ENCODE measurements at regions not wholly inside any gene's neighbourhood (a gene's known extent, or its start where the extent isn't known, plus 50 kb on each side); places are given as distances from the start of the nearest gene placed in this dataset.

- no peak for DNase-seq (ENCODE audit: low spot score)
These were observed 517.7 kb upstream of the MYT1L start for GRCh38 chr2:2848621-2849333.

GRCh38 chr2:2848198-2848597 lies 517.1 kb upstream of the MYT1L start:
- DNase-seq (ENCODE audit: low spot score) = no peak

GRCh38 chr2:2847209-2847676 lies 516.2 kb upstream of the MYT1L start:
- DNase-seq (ENCODE audit: low spot score) = no peak

GRCh38 chr2:2846332-2847208 lies 515.5 kb upstream of the MYT1L start:
- no peak for DNase-seq (ENCODE audit: low spot score)

- DNase-seq (ENCODE audit: low spot score) = no peak
These were observed 514.8 kb upstream of the MYT1L start for GRCh38 chr2:2845806-2846315.

GRCh38 chr2:2845267-2845666 lies 514.2 kb upstream of the MYT1L start:
- DNase-seq (ENCODE audit: low spot score) = no peak

- no peak for DNase-seq (ENCODE audit: low spot score)
These were observed 513.0 kb upstream of the MYT1L start for GRCh38 chr2:2843969-2844548.

GRCh38 chr2:2842466-2842865 lies 511.4 kb upstream of the MYT1L start:
- DNase-seq (ENCODE audit: low spot score) = no peak

GRCh38 chr2:2840681-2841300 lies 509.7 kb upstream of the MYT1L start:
- no peak for DNase-seq (ENCODE audit: low spot score)

- no peak for DNase-seq (ENCODE audit: low spot score)
These were observed 508.9 kb upstream of the MYT1L start for GRCh38 chr2:2839782-2840531.

GRCh38 chr2:2839393-2839781 lies 508.3 kb upstream of the MYT1L start:
- DNase-seq (ENCODE audit: low spot score) = no peak

- no peak for DNase-seq (ENCODE audit: low spot score)
These were observed 507.4 kb upstream of the MYT1L start for GRCh38 chr2:2838548-2838845.

- DNase-seq (ENCODE audit: low spot score) = no peak
These were observed 506.9 kb upstream of the MYT1L start for GRCh38 chr2:2837746-2838547.

- DNase-seq (ENCODE audit: low spot score) = no peak
These were observed 505.4 kb upstream of the MYT1L start for GRCh38 chr2:2836343-2837070.

- no peak for DNase-seq (ENCODE audit: low spot score)
These were observed 503.6 kb upstream of the MYT1L start for GRCh38 chr2:2834516-2835254.

- no peak for DNase-seq (ENCODE audit: low spot score)
These were observed 503.0 kb upstream of the MYT1L start for GRCh38 chr2:2834105-2834504.

- DNase-seq (ENCODE audit: low spot score) = no peak
These were observed 501.6 kb upstream of the MYT1L start for GRCh38 chr2:2832657-2833056.

GRCh38 chr2:2831633-2832032 lies 500.6 kb upstream of the MYT1L start:
- DNase-seq (ENCODE audit: low spot score) = no peak

GRCh38 chr2:2830576-2830975 lies 499.5 kb upstream of the MYT1L start:
- DNase-seq (ENCODE audit: low spot score) = no peak

All from CD4-positive, alpha-beta T cell treated with Interleukin-2 at 100 ng/mL for 4 hours (primary cell).